Right atrium auricular region (tissue), 2 donors: ENCODE measurements at regions not wholly inside any gene's neighbourhood (a gene's known extent, or its start where the extent isn't known, plus 50 kb on each side); places are given as distances from the start of the nearest gene placed in this dataset.
"Not testable (repeated sequence)": the region's sequence is repeated elsewhere in the genome, so short reads cannot be mapped to it uniquely, and the experiment has no call there.

Source experiments
- DNase-seq: peaks from one replicate; pipeline ENCODE4 v3.0.0-alpha.2; 2019; ENCODE audit warnings: low spot score
- H3K27ac ChIP-seq, 2 donors: fragments of 200-600 bp; sonication (generic); 1 replicate in 1 of 2; 2 replicates in 1 of 2; pipeline ENCODE4 v1.5.1; 2016 to 2019
- H3K27me3 ChIP-seq, 2 donors: fragments of 200-600 bp; sonication (generic); one replicate each; pipeline versions ENCODE4 v1.5.1 to v1.6.0; 2017 to 2019
- H3K36me3 ChIP-seq: fragments of 200-600 bp; sonication (generic); one replicate; pipeline ENCODE4 v1.5.1; 2016
- H3K4me1 ChIP-seq, 2 donors: fragments of 200-600 bp; sonication (generic); one replicate each; pipeline versions ENCODE4 v1.5.1 to v1.6.0; 2017 to 2019
- H3K4me3 ChIP-seq, 2 donors: fragments of 200-600 bp; sonication (generic); 1 replicate in 1 of 2; 2 replicates in 1 of 2; pipeline ENCODE4 v1.5.1; 2017 to 2019; ENCODE audit warnings: mild to moderate bottlenecking in 1 of 2, moderate library complexity in 1 of 2
- H3K9me3 ChIP-seq, 2 donors: fragments of 200-600 bp; sonication (generic); one replicate each; pipeline ENCODE4 v1.5.1; 2019
- CTCF ChIP-seq, 2 donors: fragments of 200-600 bp; sonication (generic); IDR thresholded peaks; one replicate each; pipeline ENCODE4 v1.5.1; 2019; ENCODE audit warnings: antibody characterized with exemption in 2 of 2

GRCh38 chr5:128706269-128706668, 168.2 kb upstream of the FBN2 start:
- Histone ChIP-seq H3K27me3 (no peaks in the 10 kb centered on the region), H3K9me3 (no peaks in the 10 kb centered on the region), H3K27ac (no peak overlapping the region), H3K4me1 (no peaks in the 10 kb centered on the region), H3K4me3 (no peak overlapping the region), H3K36me3 (no peaks in the 10 kb centered on the region)
- DNase-seq = no peak
- no peak for TF ChIP-seq CTCF (IDR thresholded peaks at IDR 0.05)

GRCh38 chr5:128708841-128709240, 170.8 kb upstream of the FBN2 start:
- H3K4me3 ChIP-seq = no peak overlapping the region
- no peak overlapping the region for H3K27ac ChIP-seq
- no peaks in the 10 kb centered on the region for H3K36me3 ChIP-seq
- no peaks in the 10 kb centered on the region for H3K4me1 ChIP-seq
- no peak for DNase-seq
- no peak for TF ChIP-seq CTCF (IDR thresholded peaks at IDR 0.05)
- H3K9me3 ChIP-seq = no peaks in the 10 kb centered on the region
- H3K27me3 ChIP-seq = no peaks in the 10 kb centered on the region

GRCh38 chr5:128711216-128711615, 173.2 kb upstream of the FBN2 start:
- Histone ChIP-seq H3K27ac (no peak overlapping the region), H3K4me3 (no peak overlapping the region), H3K4me1 (no peaks in the 10 kb centered on the region), H3K9me3 (no peaks in the 10 kb centered on the region), H3K27me3 (no peaks in the 10 kb centered on the region), H3K36me3 (no peaks in the 10 kb centered on the region)
- DNase-seq = no peak
- no peak for TF ChIP-seq CTCF (IDR thresholded peaks at IDR 0.05)

GRCh38 chr5:128714551-128714950, 176.5 kb upstream of the FBN2 start:
- Histone ChIP-seq H3K27me3 (no peaks in the 10 kb centered on the region), H3K27ac (no peak overlapping the region), H3K9me3 (no peaks in the 10 kb centered on the region), H3K4me1 (no peaks in the 10 kb centered on the region), H3K4me3 (no peak overlapping the region), H3K36me3 (no peaks in the 10 kb centered on the region)
- no peak for DNase-seq
- no peak for TF ChIP-seq CTCF (IDR thresholded peaks at IDR 0.05)

GRCh38 chr5:128722551-128722950, 184.5 kb upstream of the FBN2 start:
- no peaks in the 10 kb centered on the region for H3K27me3 ChIP-seq
- no peaks in the 10 kb centered on the region for H3K9me3 ChIP-seq
- H3K27ac ChIP-seq = no peak overlapping the region
- TF ChIP-seq CTCF (IDR thresholded peaks at IDR 0.05) = no peak
- H3K4me3 ChIP-seq = no peak overlapping the region
- no peaks in the 10 kb centered on the region for H3K4me1 ChIP-seq
- DNase-seq = no peak
- no peaks in the 10 kb centered on the region for H3K36me3 ChIP-seq

GRCh38 chr5:128730021-128730420, 192.0 kb upstream of the FBN2 start:
- not testable (repeated sequence) for H3K27me3 ChIP-seq, DNase-seq, H3K36me3 ChIP-seq, H3K9me3 ChIP-seq, H3K27ac ChIP-seq, H3K4me3 ChIP-seq, H3K4me1 ChIP-seq

- DNase-seq, H3K27me3 ChIP-seq, H3K27ac ChIP-seq, H3K4me3 ChIP-seq, H3K36me3 ChIP-seq, H3K4me1 ChIP-seq, H3K9me3 ChIP-seq: not testable (repeated sequence)
These were observed 197.6 kb upstream of the FBN2 start for GRCh38 chr5:128735656-128736055.
